Skeletal muscle satellite cell (primary cell): ENCODE measurements at regions not wholly inside any gene's neighbourhood (a gene's known extent, or its start where the extent isn't known, plus 50 kb on each side); places are given as distances from the start of the nearest gene placed in this dataset.

Experiments
- H3K27me3 ChIP-seq: 2 replicates; pipeline ENCODE4 v1.7.0; 2013; ENCODE audit warnings: low read length; ENCODE audit not compliant: control insufficient read depth, insufficient read depth
- H3K36me3 ChIP-seq: 2 replicates; pipeline ENCODE4 v1.7.0; 2013; ENCODE audit warnings: mild to moderate bottlenecking, control low read depth, low read length; ENCODE audit not compliant: insufficient read depth
- H3K4me1 ChIP-seq: 2 replicates; pipeline ENCODE4 v1.7.0; 2013; ENCODE audit warnings: low read length; ENCODE audit not compliant: control insufficient read depth, insufficient read depth
- H3K4me2 ChIP-seq: 2 replicates; pipeline ENCODE4 v1.7.0; 2013; ENCODE audit warnings: mild to moderate bottlenecking, low read length
- H3K4me3 ChIP-seq: 2 replicates; pipeline ENCODE4 v1.7.0; 2013; ENCODE audit warnings: low read length
- H3K9ac ChIP-seq: 2 replicates; pipeline ENCODE4 v1.7.0; 2013; ENCODE audit warnings: mild to moderate bottlenecking, low read depth, low read length, moderate library complexity
- H3K9me3 ChIP-seq: replicated peaks from 2 replicates; pipeline ENCODE4 v1.7.0; 2013; ENCODE audit warnings: mild to moderate bottlenecking, control low read depth, low read length

DNA sequence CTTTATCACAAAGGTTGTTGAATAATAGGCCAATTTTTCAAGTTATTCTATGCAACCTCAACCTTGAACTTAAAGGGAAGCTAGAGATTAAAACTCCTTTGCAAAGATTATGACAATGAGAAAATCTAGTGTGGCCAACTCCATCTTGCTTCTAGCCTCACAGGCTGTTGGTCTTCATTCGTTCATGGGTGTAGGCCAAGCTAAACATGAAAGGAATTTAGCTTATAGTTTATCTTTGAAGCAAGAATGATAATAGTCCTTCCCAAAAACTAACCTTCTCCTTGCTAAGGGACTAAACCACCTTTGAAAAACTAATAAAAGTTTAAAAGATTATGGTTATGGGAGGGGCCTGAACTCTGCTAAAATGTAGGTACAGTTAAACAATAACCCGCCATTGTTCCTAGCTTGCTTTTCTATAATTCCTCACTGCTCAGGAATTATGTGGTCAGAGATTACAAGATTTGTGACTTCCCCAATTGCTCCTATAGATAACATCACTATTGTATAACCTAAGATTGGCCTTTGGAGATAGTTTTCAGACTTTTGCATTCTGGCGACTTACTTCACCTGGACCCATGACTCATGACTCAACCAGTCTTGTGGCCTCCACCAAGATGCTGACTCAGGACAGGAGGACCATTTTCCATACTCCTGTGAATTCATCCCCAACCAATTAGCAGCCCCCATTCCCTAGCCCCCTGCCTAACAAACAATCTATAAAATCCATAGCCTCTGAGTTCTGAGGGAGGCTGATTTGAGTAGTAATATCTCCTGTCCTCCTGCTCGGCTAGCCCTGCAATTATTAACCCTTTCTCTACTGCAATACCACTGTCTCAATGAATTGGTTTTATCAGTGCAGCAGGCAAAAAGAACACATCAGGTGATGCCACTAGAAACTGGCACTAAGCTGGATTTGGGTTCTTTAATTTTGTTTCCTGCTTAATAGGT lies 154.5 kb downstream of the CD83 start:
- H3K4me1 ChIP-seq, result peaks cover 44% of the 10 kb centered on the region
- no peaks in the 10 kb centered on the region for H3K9me3 ChIP-seq
- no peaks in the 10 kb centered on the region for H3K36me3 ChIP-seq
- H3K4me2 ChIP-seq, result peak overlapping the region; percentile 29
- H3K4me3 ChIP-seq, result peak overlapping the region; percentile 2
- peak overlapping the region; percentile 43 for H3K9ac ChIP-seq
- no peaks in the 10 kb centered on the region for H3K27me3 ChIP-seq

DNA sequence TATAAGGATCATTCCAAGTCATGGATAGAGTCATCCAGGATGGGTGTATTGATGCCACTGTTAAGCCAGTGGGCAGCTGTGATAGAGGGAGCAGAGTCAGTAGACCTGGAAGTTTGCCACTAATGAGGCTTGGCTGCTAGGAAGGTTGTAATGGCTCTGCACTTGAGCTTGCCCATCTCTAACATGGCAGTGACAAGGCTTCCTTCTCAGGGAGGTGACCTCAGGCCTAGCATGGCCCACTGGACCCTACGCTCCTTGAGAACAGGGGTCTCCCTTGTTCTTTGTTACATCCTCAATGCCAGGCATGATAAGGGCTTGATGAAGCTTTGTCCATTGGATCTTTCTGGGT lies 155.1 kb downstream of the CD83 start:
- no peak overlapping the region for H3K4me3 ChIP-seq
- no peak overlapping the region for H3K4me2 ChIP-seq
- peaks cover 50% of the 10 kb centered on the region for H3K4me1 ChIP-seq

DNA sequence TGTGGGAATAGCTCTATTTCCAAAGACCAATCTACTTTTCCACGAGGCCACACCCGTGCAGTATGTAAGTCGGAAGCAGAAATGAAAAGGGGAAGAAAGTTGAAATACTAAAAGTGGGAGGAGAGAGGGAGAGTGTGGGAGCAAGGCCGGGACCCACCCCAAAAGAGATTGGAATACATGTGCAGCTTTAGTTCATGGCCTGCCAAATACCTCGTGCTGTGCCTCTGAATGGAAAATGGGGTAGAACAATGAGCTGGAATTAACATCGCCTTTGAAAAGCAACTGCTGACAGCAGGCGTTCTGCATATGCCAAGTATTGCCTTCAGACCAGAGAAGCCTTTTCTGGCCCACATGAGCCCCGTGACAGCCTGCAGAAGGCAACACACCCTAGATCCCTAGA lies 155.6 kb downstream of the CD83 start:
- Histone ChIP-seq H3K36me3 (no peaks in the 10 kb centered on the region), H3K4me2 (no peak overlapping the region), H3K27me3 (no peaks in the 10 kb centered on the region), H3K9me3 (no peaks in the 10 kb centered on the region), H3K4me3 (no peak overlapping the region), H3K9ac (no peak overlapping the region), H3K4me1 (peaks cover 50% of the 10 kb centered on the region)

More for the DNA sequence above, 155.1 kb downstream of the CD83 start:
- H3K27me3 ChIP-seq, result no peaks in the 10 kb centered on the region
- no peak overlapping the region for H3K9ac ChIP-seq
- no peaks in the 10 kb centered on the region for H3K9me3 ChIP-seq
- no peaks in the 10 kb centered on the region for H3K36me3 ChIP-seq

DNA sequence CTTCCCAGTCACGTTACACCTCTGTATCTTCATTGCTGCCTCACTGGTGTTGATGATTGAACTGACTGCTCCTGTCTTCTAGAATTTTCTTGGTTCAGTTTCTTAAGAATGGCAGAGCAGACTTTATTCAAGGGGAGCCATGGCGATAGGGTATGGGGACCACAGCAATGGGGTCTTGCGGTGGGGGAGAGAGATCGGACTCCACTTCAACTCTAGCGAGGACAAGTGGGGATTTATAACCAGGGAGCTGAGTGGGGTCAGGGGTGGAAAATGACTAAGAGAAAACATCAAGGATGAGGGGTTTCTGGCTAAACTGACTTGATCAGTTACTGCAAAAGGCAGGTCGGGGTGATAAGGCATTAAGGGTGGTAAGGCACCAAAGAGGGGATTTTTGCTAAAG lies 156.4 kb downstream of the CD83 start:
- no peak overlapping the region for H3K4me3 ChIP-seq
- peaks cover 50% of the 10 kb centered on the region for H3K4me1 ChIP-seq
- H3K9me3 ChIP-seq, result no peaks in the 10 kb centered on the region
- no peaks in the 10 kb centered on the region for H3K36me3 ChIP-seq
- no peak overlapping the region for H3K4me2 ChIP-seq
- no peak overlapping the region for H3K9ac ChIP-seq
- H3K27me3 ChIP-seq, result no peaks in the 10 kb centered on the region

DNA sequence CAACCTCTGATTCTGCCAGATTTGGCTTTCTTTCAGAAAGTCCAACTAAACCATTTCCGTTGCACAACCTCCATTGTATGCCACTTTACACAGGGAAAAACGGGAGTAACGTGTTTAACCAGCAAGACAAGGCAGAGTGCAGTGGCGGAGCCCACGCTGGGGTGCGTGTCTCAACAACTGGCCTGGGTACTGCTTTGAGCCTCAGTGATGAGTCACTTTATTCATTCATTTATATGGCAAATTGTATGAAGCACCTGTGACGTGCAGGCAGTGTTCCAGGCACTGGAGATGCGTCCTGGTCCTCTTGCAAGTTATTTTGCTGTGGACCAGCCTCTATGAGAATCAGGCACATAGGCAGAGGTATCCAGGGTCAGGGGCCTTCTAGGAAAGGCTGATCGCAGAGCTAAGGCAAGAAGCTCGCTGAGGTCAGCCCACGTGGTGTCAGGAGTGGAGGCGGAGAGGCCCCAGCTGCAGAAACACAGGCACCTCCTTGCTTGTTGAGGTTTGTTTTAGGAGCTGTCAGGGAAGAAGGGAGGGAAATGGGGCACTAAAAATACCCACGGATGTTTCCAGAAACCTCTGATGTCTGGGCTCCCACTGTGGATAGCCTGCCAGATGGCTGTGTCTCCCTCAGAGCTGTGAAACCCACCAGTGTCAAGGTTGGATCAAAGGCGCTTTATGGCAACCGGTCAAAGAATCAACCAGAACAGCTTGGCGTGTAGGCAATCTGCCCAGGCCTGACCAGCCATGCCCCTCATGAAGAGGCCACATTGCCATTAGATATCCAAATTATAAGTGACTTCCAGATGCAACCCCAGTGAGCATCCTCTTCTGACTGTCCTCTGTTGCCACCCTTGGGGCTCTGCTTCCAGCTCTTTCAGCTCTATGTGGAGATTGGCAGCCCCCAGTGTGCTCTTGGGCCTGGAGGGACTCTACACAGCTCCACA lies 157.2 kb downstream of the CD83 start:
- Histone ChIP-seq H3K4me2 (no peak overlapping the region), H3K36me3 (no peaks in the 10 kb centered on the region), H3K9ac (no peak overlapping the region), H3K4me1 (peaks cover 50% of the 10 kb centered on the region), H3K27me3 (no peaks in the 10 kb centered on the region), H3K4me3 (no peak overlapping the region), H3K9me3 (no peaks in the 10 kb centered on the region)

DNA sequence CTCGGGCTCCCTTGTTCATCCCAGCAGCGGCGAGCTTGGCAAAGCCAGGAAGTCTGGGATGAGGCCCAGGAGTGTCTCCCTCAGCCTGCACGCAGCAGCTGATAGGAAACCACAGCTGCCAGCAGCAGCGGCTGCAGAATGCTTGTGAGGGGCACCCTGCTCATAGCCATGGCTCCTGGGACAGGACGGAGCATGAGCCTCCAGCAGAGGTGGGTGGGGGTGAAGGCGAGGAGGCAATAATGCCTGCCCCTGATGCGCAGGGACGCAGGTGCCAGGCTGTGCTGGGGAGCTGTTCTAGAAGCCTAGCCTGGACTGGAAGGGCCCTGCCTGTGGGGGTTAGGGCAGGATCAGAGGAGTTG lies 157.9 kb downstream of the CD83 start:
- Histone ChIP-seq H3K4me1 (peaks cover 50% of the 10 kb centered on the region), H3K36me3 (no peaks in the 10 kb centered on the region), H3K4me2 (no peak overlapping the region), H3K9me3 (no peaks in the 10 kb centered on the region), H3K4me3 (no peak overlapping the region), H3K9ac (no peak overlapping the region), H3K27me3 (no peaks in the 10 kb centered on the region)

DNA sequence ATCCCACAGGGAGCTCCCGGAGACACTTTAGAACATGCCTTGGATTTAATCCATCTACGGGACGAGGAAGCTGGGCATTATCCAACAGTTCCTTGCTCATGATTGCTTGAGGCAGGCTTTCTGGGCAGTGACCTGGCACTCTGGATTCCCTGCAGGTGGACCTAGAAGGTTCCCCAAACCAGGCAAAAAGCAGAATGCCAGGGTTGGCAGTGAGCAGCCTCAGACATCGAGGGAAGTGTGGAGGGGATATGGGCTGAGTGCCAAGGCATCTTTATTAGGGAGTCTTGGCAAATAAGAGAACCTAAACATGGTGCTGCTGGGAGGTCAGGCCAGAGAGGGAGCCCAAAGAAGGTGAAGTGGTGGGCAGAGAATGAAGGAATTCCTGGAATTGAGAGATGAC lies 158.5 kb downstream of the CD83 start:
- Histone ChIP-seq H3K9me3 (no peaks in the 10 kb centered on the region), H3K4me1 (peaks cover 44% of the 10 kb centered on the region), H3K27me3 (no peaks in the 10 kb centered on the region), H3K4me3 (no peak overlapping the region), H3K9ac (no peak overlapping the region), H3K4me2 (no peak overlapping the region), H3K36me3 (no peaks in the 10 kb centered on the region)

DNA sequence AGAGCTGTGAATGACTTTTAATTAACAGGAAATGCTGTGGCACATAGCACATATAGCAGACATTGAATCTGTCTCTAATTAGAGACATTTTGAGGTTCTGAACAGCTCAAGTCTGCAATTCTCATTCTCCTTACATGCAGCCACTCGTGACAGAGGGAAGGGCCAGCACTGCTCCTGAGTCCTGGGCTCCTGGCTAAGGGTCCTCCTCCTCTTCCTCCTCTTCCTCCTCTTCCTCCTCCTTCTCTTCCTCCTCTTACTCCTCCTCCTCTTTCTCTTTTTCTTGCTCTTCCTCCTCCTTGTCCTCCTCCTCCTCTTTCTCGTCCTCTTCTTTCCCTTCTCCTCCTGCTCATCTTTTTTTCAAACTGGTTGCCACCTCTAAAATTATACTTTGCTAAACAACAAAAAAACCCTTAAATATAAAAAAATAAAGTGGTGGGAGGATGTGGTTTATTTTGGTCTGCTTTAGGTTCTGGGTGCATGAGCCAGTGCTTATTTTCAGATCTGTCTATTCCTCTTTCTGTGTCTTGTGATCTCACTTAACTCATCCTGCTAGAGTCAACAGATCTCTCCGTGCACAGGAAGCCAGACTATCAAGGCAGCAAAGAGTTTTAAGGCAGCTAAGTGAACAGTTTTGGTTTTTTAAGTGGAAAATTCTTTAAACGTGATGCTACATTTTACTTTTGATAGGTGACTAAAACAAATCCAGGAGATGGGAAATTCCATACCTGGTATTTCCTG lies 159.3 kb downstream of the CD83 start:
- no peak overlapping the region for H3K9ac ChIP-seq
- no peaks in the 10 kb centered on the region for H3K36me3 ChIP-seq
- H3K27me3 ChIP-seq, result no peaks in the 10 kb centered on the region
- no peaks in the 10 kb centered on the region for H3K9me3 ChIP-seq
- peaks cover 36% of the 10 kb centered on the region for H3K4me1 ChIP-seq
- H3K4me2 ChIP-seq, result no peak overlapping the region
- no peak overlapping the region for H3K4me3 ChIP-seq

DNA sequence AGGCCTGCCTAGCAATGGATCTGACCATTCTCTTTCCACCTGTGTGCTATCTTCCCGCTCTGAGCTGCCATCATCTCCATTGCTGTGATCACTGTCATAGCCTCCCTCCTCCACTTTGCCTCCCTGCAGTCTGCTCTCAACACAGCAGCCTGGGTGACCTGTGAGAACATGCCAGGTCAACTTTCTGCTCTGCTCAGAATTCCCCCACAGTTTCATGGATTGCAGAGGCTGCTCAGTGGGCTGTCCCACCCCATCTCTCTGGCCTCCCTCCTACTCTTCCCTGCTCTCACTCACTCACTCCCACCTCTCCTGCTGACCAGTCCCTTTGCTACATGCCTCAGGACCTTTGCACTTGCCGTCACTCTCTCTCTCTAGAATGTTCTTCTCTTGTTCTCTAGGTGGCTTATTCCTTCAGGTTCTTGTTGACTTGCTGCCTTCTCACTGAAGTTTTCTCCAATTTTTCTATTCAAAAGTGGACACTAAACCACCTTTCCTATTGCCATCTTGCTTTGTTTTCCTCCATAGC lies 159.9 kb downstream of the CD83 start:
- no peaks in the 10 kb centered on the region for H3K27me3 ChIP-seq
- no peaks in the 10 kb centered on the region for H3K9me3 ChIP-seq
- no peak overlapping the region for H3K4me2 ChIP-seq
- no peak overlapping the region for H3K4me3 ChIP-seq
- H3K36me3 ChIP-seq, result no peaks in the 10 kb centered on the region
- H3K9ac ChIP-seq, result peak overlapping the region; percentile 5
- H3K4me1 ChIP-seq, result peaks cover 30% of the 10 kb centered on the region

DNA sequence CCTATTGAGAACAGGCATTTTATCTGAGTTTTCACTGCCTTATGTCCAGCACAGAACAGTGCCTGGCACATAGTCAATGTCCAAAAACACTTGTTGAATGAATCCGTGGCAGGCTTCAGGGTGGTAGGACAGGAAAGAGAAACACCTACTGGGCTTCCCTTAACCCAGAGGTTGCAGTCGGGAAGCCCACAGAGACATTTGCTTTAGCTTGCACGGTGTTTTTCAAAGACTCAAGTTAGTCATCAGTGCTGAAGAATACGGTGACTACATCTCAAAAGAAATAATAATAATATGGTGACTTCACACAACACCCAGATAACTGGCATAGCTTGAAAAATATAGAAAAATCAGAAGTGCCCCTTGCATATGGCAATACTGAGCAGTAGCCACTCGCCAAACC lies 160.4 kb downstream of the CD83 start:
- Histone ChIP-seq H3K4me1 (peaks cover 30% of the 10 kb centered on the region), H3K36me3 (no peaks in the 10 kb centered on the region), H3K9ac (no peak overlapping the region), H3K27me3 (no peaks in the 10 kb centered on the region), H3K4me2 (no peak overlapping the region), H3K4me3 (no peak overlapping the region), H3K9me3 (no peaks in the 10 kb centered on the region)

DNA sequence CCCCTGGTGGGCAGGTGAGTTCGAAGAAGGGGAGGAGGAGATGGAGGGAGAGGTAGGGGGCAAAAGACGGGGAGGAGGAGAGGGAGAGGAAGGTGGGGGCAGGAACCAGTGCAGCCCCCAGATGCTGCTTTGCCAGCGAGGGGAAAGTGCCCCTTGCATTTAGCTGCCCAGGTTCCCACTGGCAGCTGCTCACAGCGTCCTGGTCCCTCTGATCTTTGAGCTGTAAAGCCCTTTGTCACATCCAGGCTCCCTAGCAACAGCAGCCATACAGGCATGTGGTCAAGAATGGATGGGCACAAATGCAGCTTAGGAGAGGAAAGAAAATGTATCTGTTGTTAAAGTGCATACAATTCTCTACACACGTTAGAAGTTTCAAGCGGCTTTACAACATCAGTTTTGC lies 160.9 kb downstream of the CD83 start:
- H3K4me2 ChIP-seq, result no peak overlapping the region
- peaks cover 30% of the 10 kb centered on the region for H3K4me1 ChIP-seq
- H3K9me3 ChIP-seq, result no peaks in the 10 kb centered on the region
- H3K27me3 ChIP-seq, result no peaks in the 10 kb centered on the region
- H3K4me3 ChIP-seq, result no peak overlapping the region
- no peak overlapping the region for H3K9ac ChIP-seq
- no peaks in the 10 kb centered on the region for H3K36me3 ChIP-seq
